NCI-H510A treated with DMSO at 0.1 percent for 48 hours (cell line): ENCODE measurements at regions not wholly inside any gene's neighbourhood (a gene's known extent, or its start where the extent isn't known, plus 50 kb on each side); places are given as distances from the start of the nearest gene placed in this dataset.

Experiments
- DNase-seq: peaks from one replicate; lab custom pipeline; 2025; lab: John Stamatoyannopoulos, UW

- DNase-seq, result no peak
These were observed 91.4 kb upstream of the BTBD3 start for GRCh38 chr20:11826334-11826733.

DNA sequence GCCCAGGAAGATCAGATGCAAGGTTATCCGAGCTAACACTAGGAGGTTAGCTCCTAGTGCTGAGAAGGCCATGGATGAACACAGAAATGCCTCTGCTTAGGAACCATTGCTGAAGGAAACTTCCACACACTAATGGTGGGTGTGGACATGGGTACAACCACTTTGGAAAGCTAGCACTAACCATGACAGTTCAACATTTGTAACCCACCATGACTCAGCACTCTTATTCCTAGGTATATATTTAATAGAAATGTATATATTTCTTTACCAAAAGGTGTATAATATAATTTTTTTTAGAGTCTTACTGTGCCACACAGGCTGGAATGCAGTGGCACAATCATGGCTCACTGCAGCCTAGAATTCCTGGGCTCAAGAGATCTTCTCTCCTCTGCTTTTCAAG, 85.3 kb upstream of the BTBD3 start:
- no peak for DNase-seq

DNA sequence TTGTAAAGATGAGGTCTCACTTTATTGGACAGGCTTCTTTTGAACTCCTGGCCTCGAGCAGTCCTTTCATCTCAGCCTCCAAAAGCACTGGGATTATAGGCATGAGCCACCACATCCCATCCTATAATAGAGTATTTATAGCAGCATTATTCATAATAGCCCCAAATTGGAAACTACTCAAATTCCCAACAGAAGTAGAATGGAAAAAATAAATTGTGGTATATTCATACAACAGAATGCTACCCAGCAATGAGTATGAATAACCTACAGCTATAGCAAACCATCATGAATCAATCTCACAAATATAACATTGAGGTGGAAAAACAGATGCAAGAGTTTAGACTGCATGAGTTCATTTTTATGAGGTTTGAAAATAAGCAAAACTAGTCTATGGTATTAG, 84.8 kb upstream of the BTBD3 start:
- no peak for DNase-seq

DNA sequence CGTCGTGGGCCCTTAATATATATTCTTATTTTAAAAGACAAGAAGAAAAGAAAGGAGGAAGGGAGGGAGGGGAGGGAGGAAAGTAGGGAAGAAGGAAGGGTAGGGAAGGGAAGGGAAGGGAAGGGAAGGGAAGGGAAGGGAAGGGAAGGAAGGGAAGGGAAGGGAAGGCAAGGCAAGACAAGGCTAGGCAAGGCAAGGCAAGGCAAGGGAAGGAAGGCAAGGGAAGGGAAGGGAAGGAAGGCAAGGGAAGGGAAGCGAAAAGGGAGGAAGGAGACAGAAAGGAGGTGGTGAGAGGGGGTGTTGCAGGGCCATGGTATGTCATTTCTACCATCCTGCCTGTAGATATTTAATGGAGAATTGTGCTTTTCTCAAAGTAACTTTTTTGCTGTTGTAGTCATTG, 83.9 kb upstream of the BTBD3 start:
- no peak for DNase-seq

DNA sequence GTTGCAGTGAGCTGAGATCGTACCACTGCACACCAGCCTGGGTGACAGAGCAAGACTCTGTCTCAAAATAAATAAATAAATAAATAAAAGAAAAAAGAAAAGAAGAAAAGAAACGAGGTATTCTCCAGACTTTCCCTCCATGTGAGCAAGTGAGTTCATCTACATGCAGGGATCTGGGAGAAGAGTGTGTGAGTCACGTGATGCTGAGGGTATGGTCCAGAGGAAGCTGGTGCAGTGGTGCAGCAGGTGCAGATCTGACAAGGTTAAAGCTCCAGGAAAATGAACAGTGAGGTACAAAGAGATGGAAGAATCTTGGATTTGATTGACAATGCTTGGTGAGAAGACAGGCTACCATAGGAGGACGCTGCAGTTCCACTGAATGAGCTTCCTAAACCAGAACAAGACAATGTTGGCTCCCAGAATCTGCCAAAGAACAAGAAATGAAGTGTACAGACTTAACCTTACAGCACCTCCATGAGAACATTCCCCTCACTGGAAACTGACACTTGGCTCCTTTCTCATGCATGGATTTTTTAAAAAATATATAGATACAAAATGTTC, 79.5 kb upstream of the BTBD3 start:
- no peak for DNase-seq

GRCh38 chr20:11841972-11842461, 75.7 kb upstream of the BTBD3 start:
- DNase-seq, result no peak

GRCh38 chr20:11843289-11843688, 74.4 kb upstream of the BTBD3 start:
- DNase-seq, result no peak

DNA sequence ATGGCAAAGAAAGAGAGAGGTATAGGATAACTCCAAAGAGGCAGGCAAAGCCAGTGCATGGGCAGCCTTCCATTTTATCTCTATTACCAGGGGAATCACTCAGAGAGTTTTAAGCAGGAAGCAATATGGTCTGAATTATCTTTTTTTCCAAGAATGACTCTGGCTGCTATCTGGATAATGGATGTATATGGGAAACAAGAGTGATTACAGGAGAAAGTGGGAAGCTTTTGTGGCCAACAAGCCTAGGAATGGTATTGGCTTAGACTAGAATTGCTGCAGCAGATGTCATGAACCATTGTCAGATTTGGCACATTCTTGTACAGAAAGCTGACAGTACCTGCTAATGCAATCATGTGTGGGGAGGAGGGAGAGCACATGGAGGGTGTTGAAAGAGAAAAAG, 73.0 kb upstream of the BTBD3 start:
- DNase-seq, result no peak

GRCh38 chr20:11845340-11845739, 72.4 kb upstream of the BTBD3 start:
- DNase-seq, result no peak

DNA sequence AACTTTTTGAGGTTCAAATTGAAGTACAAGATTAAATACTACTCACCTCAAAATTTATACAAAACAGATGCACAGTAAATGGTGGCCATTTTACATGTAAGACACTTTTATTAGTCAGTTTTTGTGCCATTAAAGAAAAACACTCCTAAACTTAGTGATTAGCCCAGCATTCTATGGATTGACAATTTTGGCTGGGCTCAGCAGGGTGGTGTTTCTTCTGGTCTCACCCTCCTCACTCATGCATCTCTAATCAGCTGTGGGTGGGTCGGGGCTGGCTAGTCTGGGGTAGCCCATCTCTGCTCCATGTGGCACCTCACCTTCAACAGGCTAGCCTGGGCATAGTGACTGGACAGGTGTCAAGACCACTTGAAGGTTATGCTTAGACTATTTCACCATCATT, 71.6 kb upstream of the BTBD3 start:
- no peak for DNase-seq

GRCh38 chr20:11847827-11848226, 69.9 kb upstream of the BTBD3 start:
- no peak for DNase-seq

DNA sequence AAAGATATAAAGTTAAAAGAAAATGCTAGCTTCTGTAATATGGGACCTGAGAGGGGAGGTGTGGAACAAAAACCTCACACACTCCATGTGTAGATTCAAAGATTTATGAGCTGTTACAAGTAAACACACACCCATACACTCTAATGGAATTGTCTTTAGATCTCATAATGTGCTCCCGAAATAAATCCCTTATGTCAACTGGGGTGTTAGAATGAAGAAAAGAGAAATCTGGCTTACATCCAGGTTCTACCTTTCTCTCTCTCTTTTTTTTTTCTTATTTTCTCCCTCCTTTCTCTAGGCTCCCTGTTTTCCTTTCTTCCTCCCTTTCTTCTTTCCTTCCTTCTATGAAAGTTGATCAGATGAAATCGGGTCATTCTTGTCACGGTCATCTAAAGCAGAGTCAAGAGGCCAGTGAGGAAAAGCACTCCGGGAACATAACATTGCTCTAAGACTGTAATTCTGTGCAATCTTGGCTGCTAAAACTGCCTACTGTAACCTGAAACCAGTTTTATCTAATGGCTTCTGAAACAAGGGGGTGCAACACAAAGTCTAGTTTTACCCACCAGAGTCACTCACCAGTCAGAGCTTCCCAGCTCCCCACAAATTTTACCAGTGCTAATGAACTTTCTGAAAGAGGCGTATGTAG, 68.3 kb upstream of the BTBD3 start:
- DNase-seq, result peak; percentile 84

GRCh38 chr20:11849976-11850670, 67.6 kb upstream of the BTBD3 start:
- DNase-seq, result no peak

- DNase-seq, result no peak
These were observed 66.8 kb upstream of the BTBD3 start for GRCh38 chr20:11850901-11851300.

DNA sequence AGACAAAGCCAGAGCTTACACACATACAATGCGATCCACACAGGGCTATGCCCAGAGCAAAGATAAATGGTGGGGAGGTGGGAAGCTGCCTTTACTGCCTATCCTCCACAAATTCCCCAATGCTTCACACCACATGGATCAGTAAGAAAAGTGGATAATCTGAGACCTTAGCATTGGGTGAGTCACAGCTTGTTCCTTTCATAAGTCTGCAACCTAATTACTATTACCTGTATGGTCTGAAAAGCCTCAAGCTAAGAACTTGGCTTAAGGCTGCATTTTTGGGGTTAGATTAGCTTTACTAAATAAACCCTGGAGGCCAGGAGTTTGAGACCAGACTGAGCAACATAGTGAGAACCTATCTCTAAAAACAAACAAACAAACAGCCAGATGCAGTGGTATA, 66.0 kb upstream of the BTBD3 start:
- DNase-seq, result no peak

DNA sequence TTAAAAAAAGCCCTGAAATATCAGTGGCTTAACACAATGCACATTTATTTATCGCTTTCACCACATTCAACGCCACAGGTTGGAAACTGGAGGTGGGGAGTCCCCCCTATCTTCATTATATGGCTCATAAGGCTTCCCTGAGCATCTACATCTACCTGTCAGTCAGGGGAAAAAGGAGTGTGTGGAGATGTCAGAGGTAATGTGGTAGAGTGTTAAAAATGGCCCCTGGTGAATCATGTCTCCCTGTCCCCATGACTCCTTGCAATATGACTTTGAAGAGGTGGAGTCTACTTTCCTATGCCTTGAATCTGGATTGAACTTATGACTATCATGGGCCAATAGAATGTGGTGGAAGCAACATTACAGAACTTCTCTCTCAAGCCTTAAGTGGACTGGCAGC, 65.5 kb upstream of the BTBD3 start:
- no peak for DNase-seq

DNA sequence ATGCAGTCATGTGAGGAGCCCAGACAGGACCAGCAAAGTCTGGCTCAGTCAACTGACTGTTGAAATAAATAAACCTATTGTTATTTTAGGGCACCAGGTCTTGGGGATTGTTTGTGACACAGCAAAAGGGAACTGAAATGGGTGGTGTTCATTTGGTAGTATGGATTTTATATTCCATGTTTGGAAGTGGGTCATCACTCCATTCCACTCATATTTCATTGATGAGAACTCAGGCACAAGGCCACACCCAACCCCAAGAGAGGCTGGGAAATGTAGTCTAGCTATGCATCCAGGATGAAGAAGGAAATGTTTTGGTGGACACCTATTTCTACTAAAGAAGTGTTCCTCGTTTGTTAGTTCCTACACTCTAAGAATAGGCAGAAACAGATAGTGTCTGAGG, 64.9 kb upstream of the BTBD3 start:
- DNase-seq, result no peak

GRCh38 chr20:11853359-11853758, 64.3 kb upstream of the BTBD3 start:
- DNase-seq, result no peak

DNA sequence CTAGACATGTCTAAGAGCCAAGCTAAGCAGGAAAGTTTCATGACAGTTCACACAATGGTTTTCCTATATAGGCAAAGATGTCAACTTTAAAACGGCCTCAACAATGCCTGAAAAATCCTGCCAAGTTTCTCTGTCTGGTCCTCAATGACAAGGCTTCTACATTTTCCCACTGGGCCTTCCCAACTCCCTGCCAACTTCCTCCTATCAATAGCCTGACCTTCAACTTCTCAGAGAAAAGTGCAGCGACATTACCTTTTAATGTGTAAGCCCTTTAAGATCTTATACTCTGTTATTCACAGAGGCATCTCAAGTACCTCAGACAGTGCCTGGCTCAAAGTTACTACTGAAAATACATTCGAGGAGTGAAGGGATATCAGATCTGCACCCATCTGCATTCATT, 56.2 kb upstream of the BTBD3 start:
- no peak for DNase-seq

GRCh38 chr20:11867291-11867919, 50.3 kb upstream of the BTBD3 start:
- DNase-seq, result no peak
